Gastrocnemius medialis (tissue), 4 donors: ENCODE measurements at regions not wholly inside any gene's neighbourhood (a gene's known extent, or its start where the extent isn't known, plus 50 kb on each side); places are given as distances from the start of the nearest gene placed in this dataset.

Source experiments
- POLR2A ChIP-seq, 2 donors: fragments of 450-650 bp; IDR thresholded peaks; one replicate each; pipeline ENCODE4 v1.6.1; 2017; ENCODE audit warnings: antibody characterized with exemption in 2 of 2, mild to moderate bottlenecking in 2 of 2, moderate library complexity in 2 of 2
- TF ChIP-seq, protein P1 (sequence below), 5 experiments: fragments of 450-650 bp in 3 of 5; fragments of 200-600 bp in 2 of 5; sonication (generic) in 2 of 5; IDR thresholded peaks in 4 of 5; conservative IDR thresholded peaks in 1 of 5; 1 replicate in 4 of 5; 2 replicates in 1 of 5; pipeline ENCODE4 v1.5.1; 2016 to 2019; ENCODE audit warnings: antibody characterized with exemption in 5 of 5, mild to moderate bottlenecking in 3 of 5, moderate library complexity in 3 of 5

DNA sequence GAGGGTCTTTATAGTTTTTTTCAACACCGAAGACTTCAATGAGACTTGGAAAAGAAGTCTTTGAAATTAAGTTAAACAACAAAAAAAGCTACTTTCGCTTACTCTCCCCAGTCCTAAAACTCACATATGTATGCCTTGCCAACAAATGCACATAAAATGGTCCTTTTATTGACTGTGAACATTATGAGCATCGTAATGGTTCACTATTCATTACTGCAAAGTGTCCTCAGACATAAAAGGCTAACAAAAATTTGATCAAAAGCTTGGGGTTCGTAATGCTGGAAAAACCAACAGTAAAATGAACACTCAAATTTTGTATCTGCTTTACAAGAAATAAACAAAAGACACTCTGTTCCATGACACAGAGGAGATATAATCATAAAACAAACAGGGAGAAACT lies 285.3 kb upstream of the SLC8A1 start:
- no peak for TF ChIP-seq POLR2A (IDR thresholded peaks at IDR 0.05)
- TF ChIP-seq, protein P1, sequence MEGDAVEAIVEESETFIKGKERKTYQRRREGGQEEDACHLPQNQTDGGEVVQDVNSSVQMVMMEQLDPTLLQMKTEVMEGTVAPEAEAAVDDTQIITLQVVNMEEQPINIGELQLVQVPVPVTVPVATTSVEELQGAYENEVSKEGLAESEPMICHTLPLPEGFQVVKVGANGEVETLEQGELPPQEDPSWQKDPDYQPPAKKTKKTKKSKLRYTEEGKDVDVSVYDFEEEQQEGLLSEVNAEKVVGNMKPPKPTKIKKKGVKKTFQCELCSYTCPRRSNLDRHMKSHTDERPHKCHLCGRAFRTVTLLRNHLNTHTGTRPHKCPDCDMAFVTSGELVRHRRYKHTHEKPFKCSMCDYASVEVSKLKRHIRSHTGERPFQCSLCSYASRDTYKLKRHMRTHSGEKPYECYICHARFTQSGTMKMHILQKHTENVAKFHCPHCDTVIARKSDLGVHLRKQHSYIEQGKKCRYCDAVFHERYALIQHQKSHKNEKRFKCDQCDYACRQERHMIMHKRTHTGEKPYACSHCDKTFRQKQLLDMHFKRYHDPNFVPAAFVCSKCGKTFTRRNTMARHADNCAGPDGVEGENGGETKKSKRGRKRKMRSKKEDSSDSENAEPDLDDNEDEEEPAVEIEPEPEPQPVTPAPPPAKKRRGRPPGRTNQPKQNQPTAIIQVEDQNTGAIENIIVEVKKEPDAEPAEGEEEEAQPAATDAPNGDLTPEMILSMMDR (IDR thresholded peaks at IDR 0.05 in 4 of 5, conservative IDR thresholded peaks at IDR 0.05 in 1 of 5), result no peak
